Neural progenitor cell (in vitro differentiated cells): ENCODE measurements at regions not wholly inside any gene's neighbourhood (a gene's known extent, or its start where the extent isn't known, plus 50 kb on each side); places are given as distances from the start of the nearest gene placed in this dataset.

Source experiments
- DNase-seq: peaks from one replicate; pipeline ENCODE4 v3.0.0-alpha.2; 2016; ENCODE audit warnings: low spot score
- H2AFZ ChIP-seq: fragments of 200-600 bp; sonication (generic); replicated peaks from 2 replicates; pipeline ENCODE4 v1.6.1; 2016; ENCODE audit warnings: antibody characterized with exemption
- H3F3A ChIP-seq: fragments of 200-600 bp; sonication (generic); 2 replicates; pipeline ENCODE4 v1.6.1; 2016; ENCODE audit warnings: antibody characterized with exemption, low read depth
- H3K27ac ChIP-seq: fragments of 200-600 bp; sonication (generic); 2 replicates; pipeline ENCODE4 v1.5.1; 2016; ENCODE audit warnings: mild to moderate bottlenecking
- H3K27me3 ChIP-seq: fragments of 200-600 bp; sonication (generic); 2 replicates; pipeline ENCODE4 v1.6.1; 2016; ENCODE audit warnings: mild to moderate bottlenecking, moderate library complexity
- H3K36me3 ChIP-seq: fragments of 200-600 bp; sonication (generic); 2 replicates; pipeline ENCODE4 v1.5.1; 2016
- H3K4me1 ChIP-seq: fragments of 200-600 bp; sonication (generic); 2 replicates; pipeline ENCODE4 v1.6.1; 2016; ENCODE audit warnings: mixed run types
- H3K4me2 ChIP-seq: fragments of 200-600 bp; sonication (generic); 2 replicates; pipeline ENCODE4 v1.6.1; 2016
- H3K4me3 ChIP-seq: fragments of 200-600 bp; sonication (generic); 2 replicates; pipeline ENCODE4 v1.5.1; 2016
- H3K79me2 ChIP-seq: fragments of 200-600 bp; sonication (generic); 2 replicates; pipeline ENCODE4 v1.6.1; 2016; ENCODE audit warnings: low read depth
- H3K9ac ChIP-seq: fragments of 200-600 bp; sonication (generic); 2 replicates; pipeline ENCODE4 v1.6.1; 2016
- H3K9me3 ChIP-seq: fragments of 200-600 bp; sonication (generic); 2 replicates; pipeline ENCODE4 v1.5.1; 2016; ENCODE audit warnings: low read depth
- H4K20me1 ChIP-seq: fragments of 200-600 bp; sonication (generic); 2 replicates; pipeline ENCODE4 v1.6.1; 2016; ENCODE audit warnings: low read depth
- H3K27ac Mint-ChIP-seq: 3 replicates; pipeline ENCODE4 v1.8.0; 2021; ENCODE audit warnings: mixed read lengths
- H3K27me3 Mint-ChIP-seq: 2 replicates; pipeline ENCODE4 v1.8.0; 2022; ENCODE audit warnings: low read depth, mild to moderate bottlenecking, inconsistent platforms, moderate library complexity, mixed read lengths; ENCODE audit not compliant: insufficient read depth
- H3K36me3 Mint-ChIP-seq: 3 replicates; pipeline ENCODE4 v1.8.0; 2021; ENCODE audit warnings: mixed read lengths
- H3K4me1 Mint-ChIP-seq: 3 replicates; pipeline ENCODE4 v1.8.0; 2021; ENCODE audit warnings: mixed read lengths
- H3K4me3 Mint-ChIP-seq: 3 replicates; pipeline ENCODE4 v1.8.0; 2021; ENCODE audit warnings: mild to moderate bottlenecking, moderate library complexity, mixed read lengths
- H3K9me3 Mint-ChIP-seq: 3 replicates; pipeline ENCODE4 v1.8.0; 2020; ENCODE audit warnings: mixed read lengths
- EZH2 ChIP-seq: fragments of 200-600 bp; sonication (generic); IDR thresholded peaks from 2 replicates; pipeline ENCODE4 v1.6.1; 2017; ENCODE audit warnings: antibody characterized with exemption, mild to moderate bottlenecking, moderate library complexity
- EZH2phosphoT487 ChIP-seq: fragments of 200-600 bp; sonication (generic); IDR thresholded peaks from 2 replicates; pipeline ENCODE4 v1.6.1; 2017; ENCODE audit warnings: antibody characterized with exemption
- TF ChIP-seq, protein P1 (sequence below): fragments of 200-600 bp; sonication (generic); IDR thresholded peaks from 2 replicates; pipeline ENCODE4 v1.5.1; 2017; ENCODE audit warnings: antibody characterized with exemption, mild to moderate bottlenecking

DNA sequence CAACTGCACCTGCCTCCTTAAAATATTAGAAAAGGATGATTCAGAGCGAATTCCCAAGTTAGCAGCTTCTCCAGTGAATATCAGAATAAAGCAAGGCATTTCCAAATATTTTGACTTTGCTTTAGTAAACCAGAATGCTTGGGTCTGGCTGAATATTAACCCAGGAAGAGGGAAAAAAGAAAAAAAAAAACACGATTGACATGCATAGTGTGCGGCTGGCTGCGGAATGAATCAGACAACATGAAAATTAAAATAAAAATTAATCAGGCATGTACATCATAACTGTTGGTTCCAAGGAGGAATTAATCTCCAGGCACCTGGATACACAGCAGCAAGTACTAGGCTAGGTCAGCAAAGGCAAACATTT lies 105.8 kb upstream of the NCKAP5 start:
- Mint-ChIP-seq H3K36me3 (peaks cover 10% of the 10 kb centered on the region), H3K4me3 (peak overlapping the region; percentile 79), H3K27ac (peak overlapping the region; percentile 94), H3K27me3 (peaks cover 3% of the 10 kb centered on the region), H3K9me3 (peaks cover 15% of the 10 kb centered on the region), H3K4me1 (peaks cover 52% of the 10 kb centered on the region)
- H3F3A ChIP-seq, result peaks cover 18% of the 10 kb centered on the region
- peak overlapping the region; percentile 60 for H3K4me2 ChIP-seq
- H3K79me2 ChIP-seq, result no peaks in the 10 kb centered on the region
- H3K4me1 ChIP-seq, result peaks cover 32% of the 10 kb centered on the region
- no peaks in the 10 kb centered on the region for H4K20me1 ChIP-seq
- H3K9ac ChIP-seq, result no peak overlapping the region
- H3K27me3 ChIP-seq, result no peaks in the 10 kb centered on the region
- H3K9me3 ChIP-seq, result no peaks in the 10 kb centered on the region
- TF ChIP-seq EZH2phosphoT487 (no peak), EZH2 (no peak)
- TF ChIP-seq, protein P1, sequence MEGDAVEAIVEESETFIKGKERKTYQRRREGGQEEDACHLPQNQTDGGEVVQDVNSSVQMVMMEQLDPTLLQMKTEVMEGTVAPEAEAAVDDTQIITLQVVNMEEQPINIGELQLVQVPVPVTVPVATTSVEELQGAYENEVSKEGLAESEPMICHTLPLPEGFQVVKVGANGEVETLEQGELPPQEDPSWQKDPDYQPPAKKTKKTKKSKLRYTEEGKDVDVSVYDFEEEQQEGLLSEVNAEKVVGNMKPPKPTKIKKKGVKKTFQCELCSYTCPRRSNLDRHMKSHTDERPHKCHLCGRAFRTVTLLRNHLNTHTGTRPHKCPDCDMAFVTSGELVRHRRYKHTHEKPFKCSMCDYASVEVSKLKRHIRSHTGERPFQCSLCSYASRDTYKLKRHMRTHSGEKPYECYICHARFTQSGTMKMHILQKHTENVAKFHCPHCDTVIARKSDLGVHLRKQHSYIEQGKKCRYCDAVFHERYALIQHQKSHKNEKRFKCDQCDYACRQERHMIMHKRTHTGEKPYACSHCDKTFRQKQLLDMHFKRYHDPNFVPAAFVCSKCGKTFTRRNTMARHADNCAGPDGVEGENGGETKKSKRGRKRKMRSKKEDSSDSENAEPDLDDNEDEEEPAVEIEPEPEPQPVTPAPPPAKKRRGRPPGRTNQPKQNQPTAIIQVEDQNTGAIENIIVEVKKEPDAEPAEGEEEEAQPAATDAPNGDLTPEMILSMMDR, result no peak
- H2AFZ ChIP-seq, result no peak overlapping the region
- no peak for DNase-seq
- H3K4me3 ChIP-seq, result no peak overlapping the region
- no peak overlapping the region for H3K27ac ChIP-seq
- no peaks in the 10 kb centered on the region for H3K36me3 ChIP-seq

DNA sequence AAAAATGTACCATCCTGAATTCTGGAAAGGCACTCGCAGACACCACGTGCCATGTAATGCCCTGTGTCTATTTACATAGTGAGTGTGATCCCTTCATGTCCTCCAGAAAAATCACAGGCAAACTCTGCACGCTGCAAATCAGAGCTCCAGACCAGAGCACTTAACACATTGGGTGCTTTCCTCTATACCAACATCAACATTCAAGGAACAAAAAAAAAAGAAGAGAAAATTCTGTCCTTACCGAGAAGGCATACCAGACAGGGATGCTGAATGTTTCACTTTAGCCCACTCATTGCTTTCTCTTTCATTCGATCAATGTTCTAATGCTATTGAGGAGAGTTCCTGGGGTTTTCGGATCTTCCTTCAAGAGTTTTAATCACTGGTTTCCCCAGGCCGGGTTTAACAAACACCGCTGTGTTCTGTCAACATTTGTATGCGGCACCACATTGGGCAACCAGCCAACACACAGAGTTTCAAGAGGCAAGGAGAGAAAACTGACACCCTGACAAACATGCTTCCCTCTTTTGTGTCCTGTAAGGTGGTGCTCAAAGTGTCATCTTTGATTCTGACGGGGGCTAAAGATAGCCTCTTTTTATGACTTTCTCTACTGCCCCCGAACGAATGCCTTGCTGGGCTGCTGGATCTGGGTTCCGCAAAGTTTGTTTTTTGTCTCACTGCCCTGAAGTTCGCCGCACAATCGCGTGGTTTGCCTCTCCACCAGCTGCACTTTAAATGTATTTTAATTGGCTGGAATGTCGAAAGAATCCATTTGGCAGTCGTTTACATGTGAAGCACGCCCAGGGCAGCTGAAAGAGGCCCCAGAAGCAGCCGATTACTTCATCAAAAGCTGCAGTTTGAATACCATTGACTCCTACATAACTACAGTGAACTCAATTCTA lies 106.4 kb upstream of the NCKAP5 start:
- peaks cover 18% of the 10 kb centered on the region for H3F3A ChIP-seq
- H3K36me3 ChIP-seq, result no peaks in the 10 kb centered on the region
- no peak overlapping the region for H3K4me3 ChIP-seq
- no peaks in the 10 kb centered on the region for H4K20me1 ChIP-seq
- H3K4me1 Mint-ChIP-seq, result peaks cover 55% of the 10 kb centered on the region
- H3K36me3 Mint-ChIP-seq, result peaks cover 5% of the 10 kb centered on the region
- H3K9ac ChIP-seq, result no peak overlapping the region
- peaks cover 2% of the 10 kb centered on the region for H3K27me3 Mint-ChIP-seq
- H2AFZ ChIP-seq, result peak overlapping the region; percentile 75
- H3K79me2 ChIP-seq, result no peaks in the 10 kb centered on the region
- peaks cover 10% of the 10 kb centered on the region for H3K9me3 Mint-ChIP-seq
- H3K27ac Mint-ChIP-seq, result peak overlapping the region; percentile 94
- peak overlapping the region; percentile 79 for H3K4me3 Mint-ChIP-seq
- peaks cover 32% of the 10 kb centered on the region for H3K4me1 ChIP-seq
- no peak for TF ChIP-seq EZH2
- TF ChIP-seq, protein P1, result no peak
- TF ChIP-seq EZH2phosphoT487, result no peak
- H3K27me3 ChIP-seq, result no peaks in the 10 kb centered on the region
- peak overlapping the region; percentile 60 for H3K4me2 ChIP-seq
- H3K27ac ChIP-seq, result peak overlapping the region; percentile 5
- no peaks in the 10 kb centered on the region for H3K9me3 ChIP-seq
- peak; percentile 54 for DNase-seq

DNA sequence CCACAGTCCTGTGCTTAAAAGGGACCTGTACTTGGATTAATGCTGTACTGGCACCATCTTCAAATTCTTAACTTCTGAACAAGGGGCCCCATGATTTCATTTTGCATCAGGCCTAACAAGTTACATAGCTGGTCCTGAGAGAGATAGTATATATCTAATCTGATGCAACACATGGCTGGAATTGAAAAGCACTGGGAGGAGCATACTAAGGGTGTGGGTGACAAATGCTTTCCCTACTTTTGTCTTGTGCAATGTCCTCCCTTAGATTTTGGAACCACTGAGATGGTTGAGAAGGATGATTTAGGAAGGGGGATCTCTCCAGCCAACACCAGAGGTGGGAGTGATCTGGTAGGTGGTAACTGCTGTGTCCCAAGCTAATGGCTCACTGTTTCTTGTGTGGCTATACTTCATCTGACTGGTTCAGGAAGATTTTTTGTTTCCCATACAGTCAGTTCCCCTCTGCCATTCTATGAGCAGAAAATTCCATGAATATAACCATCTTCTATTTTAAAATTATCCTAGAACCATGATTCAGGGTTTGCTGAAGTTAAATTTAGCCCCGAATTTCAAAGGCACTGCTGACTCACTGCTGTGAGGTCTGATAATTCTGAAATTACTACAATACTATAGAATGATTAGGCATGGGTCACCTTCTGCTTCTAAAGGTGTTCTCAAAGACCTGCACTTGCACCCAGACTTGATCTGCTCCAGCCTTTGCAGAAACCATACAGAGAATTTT lies 108.3 kb upstream of the NCKAP5 start:
- Histone ChIP-seq H2AFZ (no peak overlapping the region), H3K4me3 (no peak overlapping the region), H3K27ac (no peak overlapping the region), H3K4me1 (peaks cover 32% of the 10 kb centered on the region), H3K9ac (no peak overlapping the region), H3F3A (peaks cover 18% of the 10 kb centered on the region), H3K4me2 (no peak overlapping the region), H4K20me1 (no peaks in the 10 kb centered on the region), H3K27me3 (no peaks in the 10 kb centered on the region), H3K36me3 (no peaks in the 10 kb centered on the region), H3K9me3 (no peaks in the 10 kb centered on the region), H3K79me2 (no peaks in the 10 kb centered on the region)
- no peak for TF ChIP-seq EZH2phosphoT487
- TF ChIP-seq, protein P1, result no peak
- TF ChIP-seq EZH2, result no peak
- H3K27me3 Mint-ChIP-seq, result peaks cover 3% of the 10 kb centered on the region
- peaks cover 62% of the 10 kb centered on the region for H3K4me1 Mint-ChIP-seq
- no peak for DNase-seq
- H3K4me3 Mint-ChIP-seq, result no peak overlapping the region
- H3K27ac Mint-ChIP-seq, result peak overlapping the region; percentile 89
- H3K36me3 Mint-ChIP-seq, result peaks cover 3% of the 10 kb centered on the region
- H3K9me3 Mint-ChIP-seq, result no peaks in the 10 kb centered on the region
